Activated T-cell treated with anti-CD3 and anti-CD28 coated beads, Interleukin-2, amount 50 U/mL, for 4 hours (primary cell): ENCODE measurements at regions not wholly inside any gene's neighbourhood (a gene's known extent, or its start where the extent isn't known, plus 50 kb on each side); places are given as distances from the start of the nearest gene placed in this dataset.
"Not testable (repeated sequence)": the region's sequence is repeated elsewhere in the genome, so short reads cannot be mapped to it uniquely, and the experiment has no call there.

Source experiments
- ATAC-seq, 2 donors: fragments of 200-7000 bp; cut with Tn5 transposase; one replicate each; pipeline ENCODE4 v1.10.0; 2021
- DNase-seq: peaks from one replicate; pipeline ENCODE4 v3.0.0-alpha.2; 2020
- H3K27me3 Mint-ChIP-seq: one replicate; pipeline ENCODE4 v1.8.0; 2021; ENCODE audit warnings: low read depth, mixed read lengths
- H3K36me3 Mint-ChIP-seq: one replicate; pipeline ENCODE4 v1.8.0; 2022; ENCODE audit warnings: mixed read lengths; ENCODE audit not compliant: insufficient read depth
- H3K4me1 Mint-ChIP-seq: one replicate; pipeline ENCODE4 v1.8.0; 2021; ENCODE audit warnings: low read depth, mixed read lengths
- H3K4me3 Mint-ChIP-seq: one replicate; pipeline ENCODE4 v1.8.0; 2021; ENCODE audit warnings: mild to moderate bottlenecking, moderate library complexity, mixed read lengths
- H3K9me3 Mint-ChIP-seq: one replicate; pipeline ENCODE4 v1.8.0; 2021; ENCODE audit warnings: mixed read lengths

DNA sequence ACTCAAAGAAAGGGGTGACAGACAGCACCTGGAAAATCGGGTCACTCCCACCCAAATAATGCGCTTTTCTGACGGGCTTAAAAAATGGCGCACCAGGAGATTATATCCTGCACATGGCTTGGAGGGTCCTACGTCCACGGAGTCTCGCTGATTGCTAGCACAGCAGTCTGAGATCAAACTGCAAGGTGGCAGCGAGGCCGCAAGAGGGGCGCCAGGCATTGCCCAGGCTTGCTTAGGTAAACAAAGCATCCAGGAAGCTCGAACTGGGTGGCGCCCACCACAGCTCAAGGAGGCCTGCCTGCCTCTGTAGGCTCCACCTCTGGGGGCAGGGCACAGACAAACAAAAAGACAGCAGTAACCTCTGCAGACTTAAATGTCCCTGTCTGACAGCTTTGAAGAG is 741.5 kb downstream of the BCKDHB start:
- not testable (repeated sequence) for H3K4me3 Mint-ChIP-seq, H3K4me1 Mint-ChIP-seq, H3K27me3 Mint-ChIP-seq, ATAC-seq, DNase-seq, H3K36me3 Mint-ChIP-seq
- H3K9me3 Mint-ChIP-seq: peaks cover 28% of the 10 kb centered on the region

DNA sequence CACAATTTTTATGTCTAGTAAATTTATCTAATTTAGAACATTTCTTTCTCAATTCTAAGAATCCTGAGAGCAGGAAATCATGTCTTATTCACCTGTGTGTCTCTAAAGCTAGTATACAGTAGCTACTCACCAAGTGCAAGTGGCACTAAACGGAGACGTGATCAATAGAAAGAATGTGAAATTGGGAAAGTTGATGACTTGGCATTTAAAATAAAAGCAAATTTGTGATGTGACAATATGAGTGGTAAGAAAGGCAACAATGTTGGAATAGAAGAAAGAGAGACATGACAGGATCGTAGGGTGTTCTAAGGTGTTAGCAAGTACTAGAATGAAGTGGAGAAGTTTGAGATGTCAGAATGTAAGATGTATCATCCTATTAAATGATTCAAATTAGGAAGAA is 725.9 kb downstream of the BCKDHB start:
- no peak for DNase-seq
- no peaks in the 10 kb centered on the region for H3K27me3 Mint-ChIP-seq
- H3K4me1 Mint-ChIP-seq: no peaks in the 10 kb centered on the region
- H3K4me3 Mint-ChIP-seq: no peak overlapping the region
- H3K36me3 Mint-ChIP-seq: no peaks in the 10 kb centered on the region
- peaks cover 8% of the 10 kb centered on the region for H3K9me3 Mint-ChIP-seq
- ATAC-seq: no peak

DNA sequence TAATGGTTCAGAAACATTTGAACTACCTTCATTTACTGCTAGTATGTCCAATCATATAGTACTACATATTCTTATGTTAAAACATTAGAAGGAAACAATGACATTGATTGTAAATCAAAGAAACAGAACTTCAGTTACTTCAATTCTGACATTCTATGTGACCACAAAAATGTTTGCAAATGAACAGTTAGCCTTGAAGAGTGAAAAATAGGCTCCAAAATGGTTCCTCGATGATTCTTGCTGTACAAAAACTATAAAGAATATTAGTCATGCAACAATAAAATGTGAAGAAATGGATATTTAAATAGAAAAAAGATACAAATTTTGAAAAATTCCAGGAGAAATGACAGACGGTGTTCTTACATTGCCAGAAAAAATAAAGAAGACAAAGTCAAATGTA is 686.9 kb downstream of the BCKDHB start:
- no peak for DNase-seq
- Mint-ChIP-seq H3K36me3 (no peaks in the 10 kb centered on the region), H3K9me3 (peaks cover 4% of the 10 kb centered on the region), H3K4me3 (no peak overlapping the region), H3K4me1 (no peaks in the 10 kb centered on the region), H3K27me3 (no peaks in the 10 kb centered on the region)
- ATAC-seq: no peak

DNA sequence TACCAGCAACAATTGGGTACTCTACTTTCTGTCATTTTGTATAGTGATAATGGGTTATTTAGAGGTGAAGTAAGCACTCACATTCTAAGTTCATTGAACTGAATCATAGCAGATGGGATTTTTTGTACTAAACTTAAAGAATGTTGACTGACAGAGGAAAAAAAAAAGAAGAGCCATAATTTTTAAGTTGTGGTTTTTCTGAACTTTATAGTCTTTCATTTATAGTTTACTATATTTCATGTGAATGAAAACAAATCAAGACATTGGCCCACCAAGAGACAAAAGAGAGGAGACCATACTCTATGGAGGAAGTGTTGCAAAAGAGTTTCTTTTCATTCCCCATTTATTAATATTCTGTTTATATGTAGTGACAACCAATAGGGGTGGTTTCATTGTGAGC is 685.7 kb downstream of the BCKDHB start:
- Mint-ChIP-seq H3K36me3 (no peaks in the 10 kb centered on the region), H3K9me3 (peaks cover 4% of the 10 kb centered on the region), H3K4me3 (no peak overlapping the region), H3K27me3 (no peaks in the 10 kb centered on the region), H3K4me1 (no peaks in the 10 kb centered on the region)
- DNase-seq (no peak), ATAC-seq (no peak)

DNA sequence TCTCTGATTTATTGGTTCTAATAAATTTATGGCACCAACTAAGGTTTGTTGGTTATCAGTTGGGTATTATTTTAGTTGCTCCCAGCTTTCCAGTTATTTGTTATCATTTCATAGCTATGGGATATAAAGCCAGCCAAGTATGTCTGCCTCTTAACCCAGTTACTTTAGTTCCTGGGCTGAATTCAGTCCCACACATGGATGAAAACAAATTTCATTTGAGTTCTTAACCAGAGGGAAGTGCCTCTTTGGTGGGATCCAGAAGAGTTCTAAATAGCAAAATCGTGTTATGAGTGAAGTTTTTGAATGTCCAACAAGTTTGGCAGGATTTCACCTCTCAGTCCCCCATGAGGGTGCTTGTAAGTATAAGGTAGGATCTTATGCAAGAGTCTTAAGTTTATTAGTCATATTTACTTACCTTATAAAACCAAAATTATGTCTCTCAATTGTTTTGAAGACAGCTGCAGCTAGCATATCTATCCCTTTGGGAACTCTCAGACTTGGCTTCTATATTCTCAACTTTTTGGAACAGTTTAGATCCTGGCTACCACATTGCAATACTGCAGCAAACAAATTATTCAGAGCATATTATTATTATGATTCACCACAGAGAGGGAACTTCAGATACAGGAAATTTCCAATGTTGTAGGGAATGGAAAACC is 683.6 kb downstream of the BCKDHB start:
- no peaks in the 10 kb centered on the region for H3K36me3 Mint-ChIP-seq
- peaks cover 4% of the 10 kb centered on the region for H3K9me3 Mint-ChIP-seq
- DNase-seq (no peak), ATAC-seq (no peak)
- no peaks in the 10 kb centered on the region for H3K4me1 Mint-ChIP-seq
- H3K27me3 Mint-ChIP-seq: no peaks in the 10 kb centered on the region
- H3K4me3 Mint-ChIP-seq: no peak overlapping the region

DNA sequence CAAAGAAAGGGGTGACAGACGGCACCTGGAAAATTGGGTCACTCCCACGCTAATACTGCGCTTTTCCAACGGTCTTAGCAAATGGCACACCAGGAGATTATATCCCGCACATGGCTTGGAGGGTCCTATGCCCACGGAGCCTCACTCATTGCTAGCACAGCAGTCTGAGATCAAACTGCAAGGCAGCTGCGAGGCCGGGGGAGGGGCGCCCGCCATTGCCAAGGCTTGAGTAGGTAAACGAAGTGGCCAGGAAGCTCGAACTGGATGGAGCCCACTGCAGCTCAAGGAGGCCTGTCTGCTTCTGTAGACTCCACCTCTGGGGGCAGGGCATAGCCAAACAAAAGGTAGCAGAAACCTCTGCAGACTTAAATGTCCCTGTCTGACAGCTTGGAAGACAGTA is 676.8 kb downstream of the BCKDHB start:
- not testable (repeated sequence) for H3K4me3 Mint-ChIP-seq, H3K36me3 Mint-ChIP-seq, H3K9me3 Mint-ChIP-seq, H3K4me1 Mint-ChIP-seq, H3K27me3 Mint-ChIP-seq, DNase-seq, ATAC-seq

DNA sequence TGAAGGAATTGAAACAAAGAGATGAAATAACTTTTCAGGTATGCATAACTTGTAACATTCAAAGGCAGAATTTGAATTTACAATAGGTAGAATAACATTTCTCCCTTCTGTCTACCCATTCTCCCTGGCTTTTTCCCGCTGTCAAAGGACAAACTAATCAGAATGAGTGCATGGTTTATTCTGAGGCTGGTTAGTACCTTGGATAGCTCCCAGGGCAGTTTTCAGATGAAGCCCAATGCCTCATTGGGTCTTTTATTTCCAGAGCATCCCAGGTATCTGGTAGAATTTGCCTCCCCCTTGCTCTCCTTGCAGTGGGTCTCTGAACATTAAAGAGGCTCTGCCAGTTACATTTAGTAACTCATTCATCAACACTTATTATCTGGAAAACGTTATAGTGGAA is 665.5 kb downstream of the BCKDHB start:
- DNase-seq (no peak), ATAC-seq (no peak)
- Mint-ChIP-seq H3K4me3 (no peak overlapping the region), H3K27me3 (no peaks in the 10 kb centered on the region), H3K36me3 (no peaks in the 10 kb centered on the region), H3K4me1 (no peaks in the 10 kb centered on the region), H3K9me3 (peaks cover 3% of the 10 kb centered on the region)

DNA sequence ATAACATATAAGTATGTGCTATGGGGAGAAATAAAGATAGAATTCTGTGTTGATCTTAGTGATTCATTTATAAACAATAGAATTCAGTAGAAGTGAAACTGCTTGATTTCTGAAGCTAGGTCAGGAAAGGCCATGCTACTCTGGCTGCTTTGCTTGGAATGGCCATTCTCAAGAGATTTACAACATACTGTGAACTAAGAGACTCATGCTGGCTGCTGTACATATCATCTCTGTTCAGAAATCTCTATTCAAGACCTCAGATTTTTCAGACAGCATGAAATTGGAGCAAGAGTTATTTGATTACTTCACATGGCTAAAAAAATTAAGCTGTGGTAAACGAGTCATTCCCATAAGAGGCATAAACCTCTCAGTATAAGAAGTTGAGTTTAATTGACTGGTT is 662.6 kb downstream of the BCKDHB start:
- Mint-ChIP-seq H3K36me3 (no peaks in the 10 kb centered on the region), H3K4me3 (no peak overlapping the region), H3K4me1 (no peaks in the 10 kb centered on the region), H3K27me3 (no peaks in the 10 kb centered on the region), H3K9me3 (peaks cover 3% of the 10 kb centered on the region)
- ATAC-seq: no peak
- no peak for DNase-seq

DNA sequence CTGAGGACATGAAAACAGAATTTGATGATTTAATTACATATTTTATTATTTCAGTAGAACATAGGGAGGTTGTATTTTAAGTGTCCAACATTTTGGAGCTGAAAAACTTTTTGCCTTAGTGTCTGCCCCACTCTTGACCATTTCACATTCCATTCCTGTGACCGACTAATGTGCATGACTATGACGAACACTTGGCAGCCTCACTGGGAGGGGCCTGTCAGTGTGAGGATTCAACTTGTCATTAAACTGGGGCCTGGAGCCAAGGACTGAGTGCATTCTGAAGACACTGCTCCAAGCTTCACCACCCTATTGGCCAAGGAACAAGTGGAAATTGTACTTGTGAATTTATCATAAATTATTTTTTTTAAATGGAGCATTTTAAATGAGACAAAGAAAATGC is 661.3 kb downstream of the BCKDHB start:
- ATAC-seq (no peak), DNase-seq (no peak)
- H3K36me3 Mint-ChIP-seq: no peaks in the 10 kb centered on the region
- H3K4me3 Mint-ChIP-seq: no peak overlapping the region
- H3K9me3 Mint-ChIP-seq: peaks cover 3% of the 10 kb centered on the region
- H3K4me1 Mint-ChIP-seq: no peaks in the 10 kb centered on the region
- H3K27me3 Mint-ChIP-seq: no peaks in the 10 kb centered on the region

DNA sequence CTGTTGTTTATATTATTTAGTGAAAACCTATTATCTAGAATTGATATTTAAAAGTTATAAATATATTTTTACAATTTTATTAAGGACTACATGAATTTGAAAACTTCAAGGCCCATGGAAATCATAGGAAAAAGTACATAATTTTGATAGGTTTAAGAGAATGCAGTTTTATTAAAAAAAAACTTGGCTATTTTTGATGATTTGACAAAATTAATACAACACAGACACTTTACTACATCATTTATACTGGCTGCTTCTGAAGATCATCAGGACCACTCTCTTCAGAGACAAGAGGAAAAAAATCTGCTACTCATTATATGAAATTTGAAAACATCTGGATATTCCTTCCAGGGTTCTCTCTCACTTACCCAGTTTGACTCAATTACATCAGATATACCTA is 637.7 kb downstream of the BCKDHB start:
- no peak overlapping the region for H3K4me3 Mint-ChIP-seq
- no peaks in the 10 kb centered on the region for H3K36me3 Mint-ChIP-seq
- DNase-seq: no peak
- no peaks in the 10 kb centered on the region for H3K27me3 Mint-ChIP-seq
- no peak for ATAC-seq
- peaks cover 4% of the 10 kb centered on the region for H3K9me3 Mint-ChIP-seq
- no peaks in the 10 kb centered on the region for H3K4me1 Mint-ChIP-seq

DNA sequence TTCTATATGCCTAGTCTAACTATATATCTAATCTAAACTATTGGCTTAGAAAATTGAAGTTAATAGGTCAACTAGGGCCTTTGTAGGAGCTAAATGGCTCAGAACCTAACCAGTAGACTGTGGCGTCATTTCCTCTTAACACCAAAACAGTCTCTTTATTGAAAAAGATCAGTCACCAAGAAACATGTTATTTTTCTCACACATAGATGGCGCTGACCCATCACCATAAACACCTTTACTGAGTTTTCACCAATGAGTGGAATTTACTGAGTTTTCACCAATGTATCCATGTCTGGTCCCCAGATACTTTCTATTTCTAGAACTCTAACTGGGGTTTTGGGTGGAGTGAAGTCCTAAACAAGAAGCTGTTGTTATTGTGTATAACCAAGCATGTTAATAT is 636.0 kb downstream of the BCKDHB start:
- Mint-ChIP-seq H3K4me3 (no peak overlapping the region), H3K9me3 (peaks cover 8% of the 10 kb centered on the region), H3K27me3 (no peaks in the 10 kb centered on the region), H3K4me1 (no peaks in the 10 kb centered on the region), H3K36me3 (no peaks in the 10 kb centered on the region)
- no peak for ATAC-seq
- DNase-seq: no peak

DNA sequence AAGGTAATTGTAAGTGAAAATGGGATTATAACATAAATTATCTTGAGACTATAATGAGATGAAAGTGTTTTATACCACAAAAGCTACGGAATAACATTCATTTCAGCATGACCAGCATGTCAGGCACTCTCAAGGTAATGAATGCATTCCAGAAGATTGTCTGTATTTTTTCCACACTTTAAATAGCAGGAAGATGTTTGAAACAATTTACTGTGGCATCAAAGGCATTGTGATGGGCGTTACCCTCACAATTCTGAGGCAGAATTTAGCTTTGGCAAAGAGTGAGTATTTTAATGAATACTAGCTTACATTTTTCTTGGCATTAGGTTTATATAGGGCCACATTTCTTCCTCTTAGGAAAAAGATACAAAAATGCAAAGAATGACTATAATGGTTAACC is 627.2 kb downstream of the BCKDHB start:
- DNase-seq (no peak), ATAC-seq (no peak)
- H3K4me3 Mint-ChIP-seq: no peak overlapping the region
- H3K9me3 Mint-ChIP-seq: no peaks in the 10 kb centered on the region
- H3K4me1 Mint-ChIP-seq: no peaks in the 10 kb centered on the region
- H3K36me3 Mint-ChIP-seq: no peaks in the 10 kb centered on the region
- no peaks in the 10 kb centered on the region for H3K27me3 Mint-ChIP-seq

DNA sequence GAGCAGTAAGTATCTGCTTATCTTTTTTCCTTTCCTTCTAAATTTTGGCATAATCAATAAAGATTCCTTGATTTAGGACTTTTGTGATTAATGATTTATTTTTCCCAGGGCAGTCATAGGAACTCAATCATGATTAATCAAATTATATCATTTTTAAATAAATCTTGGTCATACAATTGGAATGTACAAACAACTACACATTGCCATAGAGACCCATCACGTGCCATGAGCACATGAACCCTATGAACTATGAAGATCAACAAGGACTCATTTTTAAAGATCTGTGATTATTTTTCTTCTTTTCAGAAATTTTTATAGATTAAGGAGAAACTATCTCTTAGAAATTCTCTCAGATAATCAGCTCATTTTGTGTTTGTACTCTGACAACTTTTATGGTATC is 622.4 kb downstream of the BCKDHB start:
- Mint-ChIP-seq H3K36me3 (no peaks in the 10 kb centered on the region), H3K4me3 (no peak overlapping the region), H3K4me1 (no peaks in the 10 kb centered on the region), H3K27me3 (no peaks in the 10 kb centered on the region), H3K9me3 (no peaks in the 10 kb centered on the region)
- DNase-seq (no peak), ATAC-seq (no peak)

DNA sequence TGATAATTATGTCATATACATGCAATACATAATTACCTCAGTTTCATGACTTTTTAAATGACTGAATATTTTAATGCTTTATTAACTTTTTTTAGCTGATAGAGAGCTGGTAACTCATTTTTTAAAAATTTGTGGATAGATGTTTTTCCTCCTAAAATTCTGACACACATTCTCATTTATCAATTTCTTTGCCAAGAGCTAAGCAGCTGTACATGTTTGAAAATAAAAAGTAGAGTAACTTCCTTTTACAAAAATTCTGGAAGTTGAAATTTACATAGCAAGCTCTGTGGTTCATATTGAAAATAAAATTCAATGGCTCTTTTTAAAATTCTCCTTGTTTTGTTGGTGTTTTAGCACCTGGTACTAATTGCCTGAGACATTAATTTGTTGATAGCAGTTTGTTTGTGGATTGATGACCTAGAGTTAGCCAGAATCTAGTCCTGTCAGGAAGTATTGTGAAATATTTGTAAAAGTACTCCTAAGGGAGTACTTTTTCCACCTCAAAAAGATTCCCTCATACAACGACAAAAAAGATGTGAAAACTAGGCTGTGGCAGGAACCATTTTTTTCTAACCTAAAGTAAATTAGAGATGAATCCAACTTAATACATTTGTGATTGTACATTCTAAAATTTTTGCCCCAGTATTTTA is 621.8 kb downstream of the BCKDHB start:
- no peaks in the 10 kb centered on the region for H3K36me3 Mint-ChIP-seq
- H3K4me1 Mint-ChIP-seq: no peaks in the 10 kb centered on the region
- no peaks in the 10 kb centered on the region for H3K9me3 Mint-ChIP-seq
- DNase-seq (no peak), ATAC-seq (no peak)
- H3K4me3 Mint-ChIP-seq: no peak overlapping the region
- H3K27me3 Mint-ChIP-seq: no peaks in the 10 kb centered on the region

DNA sequence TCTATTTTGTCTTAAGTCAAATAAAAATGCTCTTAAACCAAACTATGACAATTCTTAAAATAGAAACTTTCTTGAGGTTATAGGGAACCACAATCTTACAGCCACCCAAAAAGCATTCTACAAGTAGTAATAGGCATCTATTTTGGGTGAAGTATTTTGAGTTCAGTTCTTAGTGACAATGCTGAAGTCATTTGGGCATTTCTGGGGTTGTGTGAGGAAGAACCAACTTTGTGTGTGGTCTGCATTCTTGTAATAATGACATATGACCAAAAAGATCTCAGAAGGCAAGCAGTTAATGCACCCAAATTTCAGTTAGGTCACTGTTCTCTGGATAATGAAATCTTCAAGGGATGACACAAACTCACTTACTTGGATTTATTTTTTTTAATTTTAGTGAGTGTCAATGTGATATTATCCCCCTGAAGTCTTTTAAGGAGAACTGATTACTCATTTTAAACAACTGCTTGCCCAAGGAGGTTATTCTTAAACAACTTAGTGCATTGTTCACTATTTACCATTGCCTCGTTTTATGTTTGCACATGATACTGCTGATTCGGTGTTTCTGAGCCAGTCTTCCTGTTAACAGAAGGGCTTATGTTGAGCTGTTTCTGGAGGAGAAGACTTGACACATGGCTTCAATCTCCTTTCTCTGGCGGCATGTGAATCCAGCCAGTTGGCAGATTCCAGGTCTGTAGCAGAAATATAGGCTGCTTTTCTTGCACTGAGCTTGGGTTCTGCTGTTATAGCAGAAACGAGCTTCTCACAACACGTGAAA is 618.9 kb downstream of the BCKDHB start:
- Mint-ChIP-seq H3K4me3 (no peak overlapping the region), H3K4me1 (no peaks in the 10 kb centered on the region)

More for the DNA sequence above, 618.9 kb downstream of the BCKDHB start:
- ATAC-seq: no peak
- Mint-ChIP-seq H3K36me3 (no peaks in the 10 kb centered on the region), H3K27me3 (no peaks in the 10 kb centered on the region), H3K9me3 (no peaks in the 10 kb centered on the region)
- DNase-seq: no peak
